HCT116 (cell line): ENCODE measurements at regions not wholly inside any gene's neighbourhood (a gene's known extent, or its start where the extent isn't known, plus 50 kb on each side); places are given as distances from the start of the nearest gene placed in this dataset.

ENCODE experiments used
- CTCF ChIP-seq, 3 experiments: fragments of 200-600 bp in 1 of 3; sonication (generic) in 1 of 3; IDR thresholded peaks in 2 of 3; conservative IDR thresholded peaks in 1 of 3; 2 replicates each; pipeline ENCODE4 v1.5.1; 2012 to 2017; ENCODE audit warnings: low read depth in 2 of 3, low read length in 2 of 3, antibody characterized with exemption in 1 of 3, borderline replicate concordance in 1 of 3, control low read depth in 1 of 3, mild to moderate bottlenecking in 1 of 3, mixed read lengths in 1 of 3, mixed run types in 1 of 3, moderate library complexity in 1 of 3; ENCODE audit not compliant: insufficient read depth in 1 of 3
- POLR2A ChIP-seq: IDR thresholded peaks from 2 replicates; pipeline ENCODE4 v1.7.0; 2011; ENCODE audit warnings: borderline replicate concordance; ENCODE audit not compliant: insufficient read depth, insufficient read length; ENCODE audit errors: extremely low read depth
- POLR2AphosphoS5 ChIP-seq: IDR thresholded peaks from 2 replicates; pipeline ENCODE4 v1.6.1; 2011; ENCODE audit warnings: mild to moderate bottlenecking, low read depth, low read length, moderate library complexity
- RAD21 ChIP-seq: IDR thresholded peaks from 2 replicates; pipeline ENCODE4 v1.6.1; 2012; ENCODE audit warnings: low read depth, mild to moderate bottlenecking
- ZNF274 ChIP-seq: fragments of 200-500 bp; sonication (Bioruptor generic); IDR thresholded peaks from 2 replicates; pipeline ENCODE4 v1.6.1; 2014; ENCODE audit warnings: mild to moderate bottlenecking, low read depth, low read length, inconsistent platforms
- TF ChIP-seq, protein P1 (sequence below): IDR thresholded peaks from 2 replicates; pipeline ENCODE4 v1.6.1; 2012

DNA sequence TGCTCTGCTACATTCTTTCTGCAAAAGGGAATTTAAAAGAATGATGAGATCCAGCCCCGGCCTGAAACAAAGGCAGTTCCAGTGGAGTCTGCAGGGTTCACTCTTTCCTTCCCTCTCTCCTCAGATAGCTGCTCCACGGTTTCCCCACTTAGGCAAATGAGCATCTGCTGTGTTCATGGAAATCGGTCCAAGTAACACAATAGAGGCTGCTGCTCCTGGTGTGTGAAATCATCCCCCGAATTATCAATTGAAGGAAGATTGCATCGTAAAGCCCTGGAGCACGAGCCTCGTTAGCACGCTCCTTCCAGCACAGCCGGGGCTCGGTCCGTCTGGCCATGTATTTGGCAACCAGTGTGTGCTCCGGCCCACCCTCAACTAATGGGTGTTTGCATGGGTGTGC is 108.3 kb upstream of the DPP6 start:
- TF ChIP-seq, protein P1, sequence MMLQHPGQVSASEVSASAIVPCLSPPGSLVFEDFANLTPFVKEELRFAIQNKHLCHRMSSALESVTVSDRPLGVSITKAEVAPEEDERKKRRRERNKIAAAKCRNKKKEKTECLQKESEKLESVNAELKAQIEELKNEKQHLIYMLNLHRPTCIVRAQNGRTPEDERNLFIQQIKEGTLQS, result no peak
- TF ChIP-seq RAD21, result no peak
- TF ChIP-seq POLR2AphosphoS5, result no peak
- TF ChIP-seq POLR2A, result no peak
- no peak for TF ChIP-seq CTCF (IDR thresholded peaks at IDR 0.05 in 2 of 3, conservative IDR thresholded peaks at IDR 0.05 in 1 of 3; ENCODE audit: borderline replicate concordance in 1 of 3, insufficient read depth in 1 of 3, low read depth in 2 of 3, low read length in 2 of 3)
- TF ChIP-seq ZNF274, result no peak
